SK-N-SH (cell line): ENCODE measurements at regions not wholly inside any gene's neighbourhood (a gene's known extent, or its start where the extent isn't known, plus 50 kb on each side); places are given as distances from the start of the nearest gene placed in this dataset.

Experiments used
- CTCF ChIA-PET: fragments of 300-600, 350-600 bp; formaldehyde crosslinking; extraction: SDS; loops from one replicate; lab custom pipeline; 2021; lab: Yijun Ruan, JAX
- POLR2A ChIA-PET: fragments of 350-600 bp; sonication (Branson Sonifier 250); formaldehyde crosslinking; extraction: SDS; loops from one replicate; lab custom pipeline; 2020; ENCODE audit warnings: antibody characterized with exemption, inconsistent platforms; lab: Yijun Ruan, JAX
- DNase-seq: peaks from one replicate; pipeline ENCODE4 v3.0.0; 2012
- H2AFZ ChIP-seq: fragments of 200-600 bp; sonication (generic); 2 replicates; pipeline ENCODE4 v1.8.1; 2016; ENCODE audit warnings: antibody characterized with exemption, mild to moderate bottlenecking, low read depth
- H3F3A ChIP-seq: fragments of 200-600 bp; sonication (generic); replicated peaks from 2 replicates; pipeline ENCODE3; 2016; ENCODE audit warnings: antibody characterized with exemption, mild to moderate bottlenecking; ENCODE audit not compliant: insufficient read depth
- H3K27ac ChIP-seq, 2 experiments: fragments of 200-500 bp in 1 of 2; fragments of 200-600 bp in 1 of 2; sonication (Bioruptor generic) in 1 of 2; sonication (generic), shearing (Covaris generic) in 1 of 2; 2 replicates each; pipeline versions ENCODE4 v1.5.1 to v1.6.1; 2014 to 2016; ENCODE audit warnings: low read depth in 2 of 2, inconsistent platforms in 1 of 2, low read length in 1 of 2, mild to moderate bottlenecking in 1 of 2, mixed read lengths in 1 of 2
- H3K27me3 ChIP-seq: fragments of 200-600 bp; sonication (generic), shearing (Covaris generic); 2 replicates; pipeline ENCODE4 v1.6.1; 2016; ENCODE audit warnings: mixed run types; ENCODE audit not compliant: insufficient read depth
- H3K36me3 ChIP-seq, 2 experiments: fragments of 200-500 bp in 1 of 2; fragments of 200-600 bp in 1 of 2; sonication (Bioruptor generic) in 1 of 2; sonication (generic) in 1 of 2; replicated peaks in 1 of 2; 2 replicates each; pipeline versions ENCODE3 to v1.5.1; 2014 to 2016; ENCODE audit warnings: low read length in 1 of 2, mild to moderate bottlenecking in 1 of 2; ENCODE audit not compliant: insufficient read depth in 2 of 2, control insufficient read depth in 1 of 2
- H3K4me1 ChIP-seq, 2 experiments: fragments of 200-500 bp in 1 of 2; fragments of 200-600 bp in 1 of 2; sonication (Bioruptor generic) in 1 of 2; sonication (generic), shearing (Covaris generic) in 1 of 2; 2 replicates each; pipeline versions ENCODE4 v1.5.1 to v1.6.1; 2014 to 2016; ENCODE audit warnings: low read depth in 1 of 2, low read length in 1 of 2, mixed run types in 1 of 2; ENCODE audit not compliant: insufficient read depth in 2 of 2, control insufficient read depth in 1 of 2
- H3K4me2 ChIP-seq: fragments of 200-600 bp; sonication (generic), shearing (Covaris generic); 2 replicates; pipeline ENCODE4 v1.6.1; 2017; ENCODE audit warnings: mixed run types
- H3K4me3 ChIP-seq, 2 experiments: fragments of 200-500 bp in 1 of 2; fragments of 200-600 bp in 1 of 2; sonication (Bioruptor generic) in 1 of 2; sonication (generic), shearing (Covaris generic) in 1 of 2; 2 replicates each; pipeline versions ENCODE4 v1.5.1 to v1.8.1; 2014 to 2016; ENCODE audit warnings: low read depth in 2 of 2, inconsistent platforms in 1 of 2, low read length in 1 of 2, mild to moderate bottlenecking in 1 of 2, mixed read lengths in 1 of 2, moderate library complexity in 1 of 2
- H3K79me2 ChIP-seq: fragments of 200-600 bp; sonication (generic); 2 replicates; pipeline ENCODE4 v1.8.1; 2017; ENCODE audit warnings: mild to moderate bottlenecking; ENCODE audit not compliant: insufficient read depth
- H3K9ac ChIP-seq: fragments of 200-600 bp; sonication (generic); 2 replicates; pipeline ENCODE4 v1.6.1; 2017; ENCODE audit warnings: mixed run types
- H3K9me2 ChIP-seq: fragments of 200-600 bp; sonication (generic); 2 replicates; pipeline ENCODE4 v1.6.1; 2017; ENCODE audit warnings: mixed run types
- H3K9me3 ChIP-seq: fragments of 200-600 bp; sonication (generic); 2 replicates; pipeline ENCODE4 v1.6.1; 2017; ENCODE audit warnings: mixed run types, mild to moderate bottlenecking, moderate library complexity
- H4K20me1 ChIP-seq: fragments of 200-600 bp; sonication (generic); 2 replicates; pipeline ENCODE4 v1.6.1; 2017; ENCODE audit warnings: mild to moderate bottlenecking, mixed run types; ENCODE audit not compliant: insufficient read depth
- CTCF ChIP-seq: fragments of 200-600 bp; sonication (generic); IDR thresholded peaks from 2 replicates; pipeline ENCODE4 v1.6.1; 2017; ENCODE audit warnings: antibody characterized with exemption, mild to moderate bottlenecking, moderate library complexity
- EP300 ChIP-seq, 2 experiments: IDR thresholded peaks; 2 replicates each; pipeline versions ENCODE4 v1.4.0 to v1.6.1; 2012; ENCODE audit warnings: borderline replicate concordance in 1 of 2, low read depth in 1 of 2, low read length in 1 of 2
- IRF3 ChIP-seq: fragments of 150-350 bp; IDR thresholded peaks from 2 replicates; pipeline ENCODE4 v1.6.1; 2016; ENCODE audit warnings: mild to moderate bottlenecking, low read depth, low read length
- JUND ChIP-seq: IDR thresholded peaks from 2 replicates; pipeline ENCODE4 v1.4.0; 2012
- MXI1 ChIP-seq: IDR thresholded peaks from 2 replicates; pipeline ENCODE4 v1.6.1; 2012; ENCODE audit warnings: mild to moderate bottlenecking, low read depth, low read length, improper control_type of control experiment
- PBX3 ChIP-seq: IDR thresholded peaks from 2 replicates; pipeline ENCODE4; 2012
- TCF12 ChIP-seq: IDR thresholded peaks from 2 replicates; pipeline ENCODE4 v1.4.0; 2012
- YY1 ChIP-seq: IDR thresholded peaks from 2 replicates; pipeline ENCODE4 v1.4.0; 2012; ENCODE audit warnings: low read depth, mild to moderate bottlenecking
- WGBS: methylation state at CpG from one replicate; pipeline ENCODE4 v1.1.6; 2017; ENCODE audit warnings: low lambda C conversion rate; 5-methylcytosine and 5-hydroxymethylcytosine counted together

- TF ChIP-seq PBX3: peak; percentile 47
- TF ChIP-seq MXI1: no peak
- Histone ChIP-seq H3K4me1 (peaks cover 0 to 9% of the 10 kb centered on the region in 2 experiments; a peak in 1 of 4 replicates), H3K9ac (no peak overlapping the region), H2AFZ (peak overlapping the region; percentile 50; the same call in 1 of the 2 replicates), H3K4me3 (no peak overlapping the region), H3K27ac (no peak overlapping the region), H4K20me1 (no peaks in the 10 kb centered on the region), H3K27me3 (no peaks in the 10 kb centered on the region), H3K4me2 (no peak overlapping the region), H3K79me2 (no peaks in the 10 kb centered on the region), H3K9me3 (no peaks in the 10 kb centered on the region), H3K9me2 (no peaks in the 10 kb centered on the region), H3F3A (no peaks in the 10 kb centered on the region), H3K36me3 (no peaks in the 10 kb centered on the region)
- POLR2A ChIA-PET: no interaction called here
- no peak for DNase-seq
- CTCF ChIA-PET: interaction anchor here (0.5 to 0.6 kb wide), 2 partner anchors 137 to 171 kb away, joined by 3 read pairs; no protein-coding TSS in a partner anchor
Measured at GRCh38 chr1:87878873-87879272, 550.2 kb downstream of the LMO4 start.

GRCh38 chr1:87880098-87880760 is 551.5 kb downstream of the LMO4 start:
- 79% methylated on average over 5 of the region's 5 CpGs for WGBS
- TF ChIP-seq JUND: no peak
- TF ChIP-seq CTCF: no peak
- no peak for TF ChIP-seq PBX3
- TF ChIP-seq IRF3: no peak
- TF ChIP-seq TCF12: no peak
- no peak for TF ChIP-seq EP300 (IDR thresholded peaks at IDR 0.05; ENCODE audit: borderline replicate concordance in 1 of 2, low read depth in 1 of 2, low read length in 1 of 2)
- TF ChIP-seq YY1: no peak
- Histone ChIP-seq H3K4me3 (no peak overlapping the region), H3K9me2 (no peaks in the 10 kb centered on the region), H3K4me1 (peaks cover 0 to 9% of the 10 kb centered on the region in 2 experiments; a peak in 1 of 4 replicates), H3K9me3 (no peaks in the 10 kb centered on the region), H3K36me3 (no peaks in the 10 kb centered on the region), H3K9ac (no peak overlapping the region), H3F3A (no peaks in the 10 kb centered on the region), H3K4me2 (no peak overlapping the region), H4K20me1 (no peaks in the 10 kb centered on the region), H3K27ac (no peak overlapping the region), H2AFZ (0 out of 2 replicates have a peak overlapping the region, but pooled peaks have one; percentile 1), H3K79me2 (no peaks in the 10 kb centered on the region), H3K27me3 (no peaks in the 10 kb centered on the region)
- POLR2A ChIA-PET: no interaction called here
- no peak for DNase-seq
- CTCF ChIA-PET: interaction anchor here (1.0 kb wide), 1 partner anchor 73 kb away, joined by 3 read pairs; no protein-coding TSS in a partner anchor
